NCI-H2171 treated with DMSO at 0.1 percent for 48 hours (cell line): ENCODE measurements at regions not wholly inside any gene's neighbourhood (a gene's known extent, or its start where the extent isn't known, plus 50 kb on each side); places are given as distances from the start of the nearest gene placed in this dataset.

Source experiments
- DNase-seq: peaks from one replicate; lab custom pipeline; 2025; lab: John Stamatoyannopoulos, UW

GRCh38 chr11:27241311-27242122 is 121.5 kb downstream of the CCDC34 start:
- no peak for DNase-seq

GRCh38 chr11:27239305-27239942 is 123.6 kb downstream of the CCDC34 start:
- no peak for DNase-seq

DNA sequence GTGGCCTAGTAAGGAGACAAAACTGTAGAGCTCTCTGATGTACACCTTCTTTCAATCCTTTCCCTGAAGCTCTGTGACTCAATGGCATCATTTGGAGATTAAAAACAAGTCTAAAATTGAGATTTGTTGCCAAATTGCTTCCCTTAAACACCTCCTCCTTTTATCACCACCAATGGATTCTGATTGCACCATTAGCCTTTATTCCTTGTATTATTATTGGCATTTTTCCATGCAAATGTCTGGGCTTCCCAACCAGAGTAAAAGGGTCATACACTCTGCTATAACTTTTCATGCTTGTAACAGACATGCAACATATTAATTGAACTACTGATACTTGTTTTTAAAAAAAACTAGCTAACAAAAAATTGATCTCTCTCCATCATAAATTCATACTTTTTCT is 124.2 kb downstream of the CCDC34 start:
- no peak for DNase-seq

DNA sequence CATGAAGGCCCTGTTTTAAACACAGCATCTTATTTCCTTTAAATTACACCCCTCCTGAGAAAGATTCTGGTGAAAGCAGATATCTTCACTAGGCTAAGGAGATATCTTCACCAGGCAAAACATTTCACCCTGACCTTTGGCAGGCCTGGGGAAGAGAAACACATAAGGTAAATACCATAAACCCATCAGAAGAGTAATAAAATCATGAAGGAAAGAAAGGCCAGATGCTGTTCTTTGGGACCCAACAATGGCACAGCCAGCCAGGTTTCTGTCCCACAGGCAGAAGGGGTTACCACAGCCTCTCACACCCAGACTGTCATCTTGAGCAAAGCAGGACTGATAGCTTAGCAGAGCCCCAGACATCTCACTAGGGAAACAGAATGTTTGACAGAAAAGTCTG is 125.4 kb downstream of the CCDC34 start:
- no peak for DNase-seq

DNA sequence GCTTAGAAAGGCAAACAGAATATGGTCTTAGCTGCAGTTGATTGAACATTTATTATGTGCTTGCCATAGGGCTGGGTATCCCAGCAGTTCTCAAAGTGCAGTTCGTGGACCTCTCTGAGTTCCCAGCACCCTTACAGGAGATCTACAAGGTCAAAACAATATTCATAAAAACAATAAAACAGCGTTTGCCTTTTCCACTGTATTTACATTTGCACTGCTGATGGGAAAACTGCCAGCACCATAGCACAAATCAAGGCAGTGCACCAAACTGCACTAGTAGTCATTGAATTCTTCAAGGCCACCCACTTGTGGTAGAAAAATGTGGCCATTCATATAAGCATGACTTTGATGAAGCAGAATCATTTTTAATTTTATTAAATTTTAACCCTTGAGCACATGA is 128.1 kb downstream of the CCDC34 start:
- DNase-seq = no peak

GRCh38 chr11:27234043-27234668 is 128.9 kb downstream of the CCDC34 start:
- DNase-seq = peak; percentile 98

GRCh38 chr11:27233654-27234042 is 129.4 kb downstream of the CCDC34 start:
- DNase-seq = peak; percentile 64

GRCh38 chr11:27231530-27231929 is 131.5 kb downstream of the CCDC34 start:
- DNase-seq = no peak

DNA sequence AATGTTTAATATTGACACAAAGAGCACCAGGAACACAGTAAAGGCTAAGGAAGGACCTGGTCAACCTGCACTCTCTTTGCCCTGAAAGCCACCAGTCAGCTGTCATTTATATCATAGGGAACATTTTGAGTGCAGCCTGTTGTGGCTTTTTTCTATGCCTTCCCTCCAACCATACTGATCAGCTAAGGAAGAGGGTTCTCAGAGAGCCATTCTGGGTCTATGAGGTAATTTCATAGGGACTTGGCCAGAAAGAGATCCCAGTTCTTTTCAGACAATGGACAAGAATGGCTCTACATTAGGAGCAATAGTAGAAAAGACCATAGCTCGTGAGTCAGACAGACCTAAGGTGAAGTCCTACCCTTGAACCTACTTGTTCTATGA is 132.8 kb downstream of the CCDC34 start:
- no peak for DNase-seq

DNA sequence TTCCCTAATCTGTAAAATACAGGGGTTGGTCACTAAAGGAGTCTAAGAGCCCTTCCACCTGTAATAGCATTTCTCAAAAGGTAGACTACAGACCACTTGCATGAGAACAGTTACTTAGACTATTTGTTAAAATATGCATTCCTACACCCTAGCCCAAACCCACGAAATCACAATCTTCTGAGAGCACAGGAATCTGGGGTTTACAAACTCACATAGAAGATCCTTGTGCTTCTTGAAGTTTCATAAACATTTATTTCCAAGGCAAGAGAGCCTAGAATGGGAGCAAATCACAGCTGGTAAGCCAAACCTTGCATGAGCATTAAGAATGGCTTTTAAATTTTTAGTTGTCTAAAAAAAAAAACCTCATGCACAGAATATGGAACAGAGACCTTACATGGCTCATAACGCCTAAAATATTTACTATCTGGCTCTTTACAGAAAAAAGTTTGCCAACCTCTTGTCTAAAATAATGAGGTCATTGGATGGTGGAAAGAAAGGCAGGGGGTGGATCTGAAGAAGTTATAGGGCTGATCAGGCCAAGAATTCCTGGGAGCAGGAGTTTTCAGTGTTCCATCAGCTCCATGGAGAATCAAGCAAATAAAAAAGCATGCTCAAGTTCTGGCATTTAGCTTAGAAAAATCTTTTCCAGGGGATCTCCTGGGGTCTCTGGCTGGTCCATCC is 133.4 kb downstream of the CCDC34 start:
- no peak for DNase-seq

DNA sequence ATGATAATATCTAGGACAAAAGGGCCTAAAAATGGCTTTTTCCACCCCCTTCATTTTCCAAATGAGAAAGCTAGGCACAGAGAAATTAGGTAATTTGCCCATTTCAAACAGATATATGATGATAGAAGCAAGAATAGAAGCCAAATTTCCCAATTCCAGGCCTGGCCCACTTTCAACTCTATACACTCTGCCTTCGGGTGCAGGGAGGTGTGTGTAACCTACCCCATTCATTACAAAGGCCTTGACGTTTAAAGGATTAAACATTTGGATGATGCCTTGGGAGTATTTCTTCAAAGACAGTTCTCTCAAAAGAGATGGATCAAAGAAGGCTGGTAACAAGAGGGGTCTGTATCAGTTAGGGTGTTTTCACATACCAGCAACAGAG is 134.1 kb downstream of the CCDC34 start:
- no peak for DNase-seq

DNA sequence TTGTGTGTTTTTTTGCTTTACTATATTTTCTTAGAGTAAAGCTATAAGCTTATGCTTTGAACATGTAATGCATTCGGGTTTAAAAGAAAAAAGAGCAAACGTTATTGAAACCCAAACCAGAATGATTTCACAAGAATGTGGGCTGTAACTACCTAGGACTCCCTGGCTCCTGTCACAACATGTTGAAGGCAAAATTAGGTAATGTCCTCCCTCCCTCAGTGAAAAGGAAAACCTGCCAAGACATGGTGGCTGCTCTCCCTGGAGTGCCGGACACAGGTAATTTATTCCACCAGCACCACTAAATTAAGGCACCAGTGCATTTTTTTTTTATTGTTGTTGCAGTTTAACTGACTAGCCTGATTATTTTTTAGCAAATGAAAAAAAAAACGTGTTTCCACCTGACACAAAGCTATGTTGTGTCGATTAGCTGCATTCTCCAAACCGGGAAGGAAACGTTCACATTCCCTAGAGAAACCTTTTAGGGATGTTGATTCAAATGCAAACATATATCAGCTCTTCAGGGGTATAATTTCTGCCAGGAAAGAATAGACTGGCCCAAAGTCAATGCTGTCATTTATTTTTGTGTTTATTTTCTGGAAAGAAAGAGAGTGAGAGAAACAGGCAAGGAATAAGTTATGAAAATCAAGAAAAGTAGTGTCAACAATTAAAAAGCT is 134.6 kb downstream of the CCDC34 start:
- DNase-seq = peak; percentile 78

DNA sequence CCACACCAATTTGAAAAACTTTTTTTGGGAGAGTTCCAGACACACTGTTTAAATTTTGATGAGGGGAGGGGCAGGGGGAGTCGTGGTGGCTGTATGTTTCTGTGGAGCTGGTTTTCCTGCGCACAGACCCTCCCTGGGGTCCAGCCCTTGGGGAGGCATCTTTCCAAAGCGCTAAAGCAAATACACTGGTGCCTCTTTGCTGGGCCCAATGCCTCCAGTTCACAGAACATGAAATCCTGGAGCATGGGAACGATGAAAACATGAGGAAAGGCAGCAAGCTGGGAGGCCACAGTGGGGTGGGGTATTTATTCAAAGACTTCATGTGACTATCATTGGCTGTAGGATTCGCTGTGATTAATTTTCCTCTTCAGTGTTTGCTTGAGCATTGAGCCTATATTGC is 135.3 kb downstream of the CCDC34 start:
- DNase-seq = no peak

DNA sequence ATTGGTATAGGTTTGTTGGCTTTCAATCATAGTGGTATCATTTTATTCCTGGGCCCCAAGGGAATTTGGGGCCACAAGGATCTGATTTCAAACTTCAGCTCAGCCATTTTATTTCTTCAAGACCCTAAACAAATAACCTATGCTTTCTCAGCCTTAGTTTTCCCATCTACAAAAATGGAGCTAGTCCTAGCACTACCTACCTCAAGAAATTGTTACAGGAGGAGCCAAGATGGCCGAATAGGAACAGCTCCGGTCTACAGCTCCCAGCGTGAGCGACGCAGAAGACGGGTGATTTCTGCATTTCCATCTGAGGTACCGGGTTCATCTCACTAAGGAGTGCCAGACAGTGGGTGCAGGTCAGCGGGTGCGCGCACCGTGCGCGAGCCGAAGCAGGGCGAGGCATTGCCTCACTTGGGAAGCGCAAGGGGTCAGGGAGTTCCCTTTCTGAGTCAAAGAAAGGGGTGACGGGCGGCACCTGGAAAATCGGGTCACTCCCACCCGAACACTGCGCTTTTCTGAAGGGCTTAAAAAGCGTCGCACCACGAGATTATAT is 143.5 kb downstream of the CCDC34 start:
- DNase-seq = peak; percentile 33

DNA sequence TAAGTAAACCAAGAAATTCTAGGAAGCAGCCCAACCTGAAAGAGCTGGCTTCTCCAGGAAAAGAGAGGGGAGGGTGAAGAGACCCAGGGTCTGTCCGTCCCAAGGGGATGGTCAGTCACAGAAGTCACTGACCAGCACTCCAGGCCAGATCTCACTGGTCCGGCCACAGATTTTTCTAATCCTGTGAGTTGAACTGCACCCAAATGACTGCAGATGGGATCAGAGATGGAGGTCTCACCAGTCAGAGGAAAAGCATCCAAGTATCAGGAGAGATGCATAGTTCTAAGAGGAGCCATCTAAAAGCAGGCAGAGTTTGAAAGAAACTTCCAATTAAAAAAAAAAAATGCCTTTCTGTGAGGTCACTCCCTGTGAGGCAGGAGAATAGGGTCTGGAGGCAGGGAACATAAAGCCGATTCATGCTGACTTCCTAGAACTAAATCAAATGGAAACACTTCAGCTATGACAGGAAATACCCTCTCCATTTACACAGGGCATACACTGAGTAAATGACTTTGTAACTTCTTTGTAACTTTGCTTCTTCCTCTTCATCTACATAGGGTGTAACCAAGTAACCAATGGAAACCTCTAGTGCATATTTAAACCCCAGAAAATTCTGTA is 144.5 kb downstream of the CCDC34 start:
- peak; percentile 49 for DNase-seq

DNA sequence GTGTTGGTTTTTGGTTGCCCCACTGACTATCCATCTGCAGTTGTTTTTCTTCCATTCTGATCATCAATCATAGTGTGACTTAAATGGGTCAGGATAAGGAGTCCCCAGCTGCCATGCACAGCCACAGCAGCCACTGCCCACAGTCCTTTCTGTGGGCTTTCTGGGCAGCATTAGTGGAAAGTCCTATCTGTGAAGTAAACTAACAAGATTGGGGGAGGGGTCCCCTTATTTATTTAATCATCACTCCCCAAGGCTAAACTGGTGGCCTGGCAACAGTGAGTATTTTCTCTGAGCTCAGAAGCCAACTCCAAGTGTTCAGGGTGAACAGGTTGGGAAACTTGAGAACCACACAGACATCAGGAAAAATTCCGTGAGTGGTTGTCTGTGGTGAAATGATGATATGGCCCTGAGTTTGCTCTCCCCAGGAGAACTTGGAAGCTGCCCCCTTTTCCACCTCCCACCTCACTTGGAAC is 145.0 kb downstream of the CCDC34 start:
- DNase-seq = peak; percentile 91

- no peak for DNase-seq
Observed at GRCh38 chr11:27217496-27217895, 145.5 kb downstream of the CCDC34 start.

GRCh38 chr11:27216270-27217149 is 146.5 kb downstream of the CCDC34 start:
- peak; percentile 100 for DNase-seq

- DNase-seq = peak; percentile 50
Observed at GRCh38 chr11:27215471-27216269, 147.3 kb downstream of the CCDC34 start.
